Activated gamma-delta T cell treated with anti-CD3 and anti-CD28 coated beads, Interleukin-2, amount 50 U/mL, for 16 hours (primary cell): ENCODE measurements at regions not wholly inside any gene's neighbourhood (a gene's known extent, or its start where the extent isn't known, plus 50 kb on each side); places are given as distances from the start of the nearest gene placed in this dataset.

Experiments used
- DNase-seq: peaks from one replicate; pipeline ENCODE4 v3.0.0-alpha.2; 2020; ENCODE audit warnings: low read depth

DNA sequence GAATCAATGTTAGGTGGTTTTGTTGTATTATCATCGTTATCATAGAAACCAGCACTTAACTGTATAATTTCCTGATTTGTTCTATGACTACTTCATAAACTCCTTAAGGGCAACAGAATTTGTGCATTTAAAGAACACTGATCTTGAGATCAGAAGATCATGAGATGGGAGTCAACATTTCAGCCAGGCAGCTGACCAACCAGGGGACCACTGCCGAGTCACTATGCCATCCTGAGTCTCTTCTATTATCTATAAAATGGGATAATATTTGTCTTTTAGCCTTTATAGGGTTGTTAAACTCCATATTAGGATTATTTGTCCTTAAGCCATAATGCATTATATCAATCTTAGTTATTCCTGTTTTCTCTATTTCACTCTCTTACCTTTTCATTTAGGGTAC is 261.7 kb downstream of the GPAM start:
- DNase-seq = no peak

GRCh38 chr10:111923032-111923431 is 260.5 kb downstream of the GPAM start:
- no peak for DNase-seq

DNA sequence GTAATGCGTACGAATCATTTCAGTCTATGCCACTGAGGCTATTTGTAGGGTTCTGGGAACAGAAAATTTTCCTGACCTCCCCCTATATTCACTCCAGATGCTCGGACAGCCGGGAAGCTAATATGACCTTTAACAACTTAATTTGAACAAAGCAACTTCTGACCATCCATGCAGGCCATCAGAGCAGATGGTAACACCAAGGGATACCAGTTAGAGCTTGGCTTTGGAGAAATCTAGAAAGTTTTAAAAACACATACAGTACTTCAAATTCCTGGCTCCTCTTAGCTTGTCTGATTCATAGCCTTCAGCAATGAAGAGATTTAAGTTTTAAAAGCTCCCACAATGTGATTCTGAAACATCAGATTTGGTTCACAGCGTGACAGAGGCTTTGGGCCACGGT is 257.3 kb downstream of the GPAM start:
- DNase-seq = no peak

- no peak for DNase-seq
These were observed 249.6 kb downstream of the GPAM start for GRCh38 chr10:111933937-111934336.

DNA sequence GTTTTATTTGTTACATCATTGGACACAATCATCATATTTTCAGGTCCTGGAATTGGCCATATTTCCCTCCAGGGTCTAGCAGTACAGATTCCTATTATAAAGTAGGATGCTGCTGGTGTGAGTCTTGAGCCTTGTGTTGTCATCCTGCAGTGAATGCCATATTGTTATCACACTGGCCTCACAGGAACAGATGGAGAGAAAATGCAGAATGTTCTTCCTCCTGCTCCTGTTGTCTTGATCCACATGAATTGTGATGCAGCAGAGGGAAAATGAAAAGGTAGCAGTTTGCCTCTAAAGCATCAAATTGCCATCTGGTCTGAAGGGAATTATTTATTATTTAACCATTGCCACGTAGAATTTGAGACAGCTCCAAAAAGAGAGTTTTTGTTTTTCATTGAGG is 248.6 kb downstream of the GPAM start:
- DNase-seq = no peak

DNA sequence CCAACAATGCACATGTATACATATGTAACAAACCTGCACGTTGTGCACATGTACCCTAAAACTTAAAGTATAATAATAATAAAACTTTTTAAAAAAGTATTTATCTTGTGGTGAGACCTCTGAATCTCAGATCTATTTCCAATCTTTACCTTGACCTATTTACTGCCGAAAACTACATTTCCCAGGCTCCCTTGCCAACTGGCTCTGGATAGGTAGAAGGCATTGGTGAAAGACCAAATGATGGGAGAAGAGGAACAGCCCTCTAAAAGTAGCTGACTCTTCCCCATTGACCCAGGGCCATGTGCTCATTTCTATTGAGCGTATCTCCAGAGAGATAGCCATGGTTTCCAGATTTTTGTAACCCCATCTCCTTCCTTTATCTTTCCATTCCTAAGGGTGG is 247.4 kb downstream of the GPAM start:
- DNase-seq = no peak

DNA sequence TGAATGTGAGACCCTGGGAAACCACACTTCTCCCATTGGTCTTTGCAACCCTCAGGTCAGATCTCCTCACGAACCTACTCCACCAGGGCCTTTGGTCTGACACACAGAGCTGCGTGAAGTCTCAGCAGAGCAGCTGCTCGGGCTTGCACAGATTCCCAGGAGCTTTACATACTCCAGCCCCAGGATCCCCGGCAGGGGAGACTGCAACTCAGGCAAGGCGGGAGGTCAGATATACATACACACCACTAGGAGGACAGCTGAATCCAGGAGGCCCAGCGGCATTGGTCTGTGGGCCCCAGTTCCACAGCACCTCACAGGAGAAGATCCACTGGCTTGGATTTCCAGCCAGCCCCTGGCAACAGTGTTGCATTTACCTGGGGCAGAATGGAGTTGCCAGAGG is 239.2 kb downstream of the GPAM start:
- no peak for DNase-seq

GRCh38 chr10:111953949-111954348 is 229.6 kb downstream of the GPAM start:
- DNase-seq = no peak

- DNase-seq = no peak
These were observed 229.2 kb downstream of the GPAM start for GRCh38 chr10:111954386-111954785.

DNA sequence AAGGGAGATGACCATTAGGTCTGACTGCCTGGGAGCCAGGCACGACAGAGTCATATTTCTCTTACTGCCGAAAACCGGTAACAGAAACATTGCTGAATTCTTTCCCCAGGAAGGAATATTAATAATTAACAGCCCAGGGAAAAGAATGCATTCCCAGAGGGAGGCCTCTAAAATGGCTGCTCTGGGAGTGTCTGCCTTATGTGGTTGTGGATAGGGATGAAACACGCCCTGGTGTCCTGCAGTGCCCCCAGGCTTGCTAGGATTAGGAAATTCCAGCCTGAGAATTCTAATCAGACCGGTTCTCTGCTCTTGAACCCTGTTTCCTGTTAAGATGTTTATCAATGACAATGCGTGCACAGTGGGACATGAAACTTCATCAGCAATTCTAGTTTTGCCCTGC is 226.7 kb downstream of the GPAM start:
- DNase-seq = no peak

GRCh38 chr10:111962951-111963350 is 220.6 kb downstream of the GPAM start:
- DNase-seq = no peak

DNA sequence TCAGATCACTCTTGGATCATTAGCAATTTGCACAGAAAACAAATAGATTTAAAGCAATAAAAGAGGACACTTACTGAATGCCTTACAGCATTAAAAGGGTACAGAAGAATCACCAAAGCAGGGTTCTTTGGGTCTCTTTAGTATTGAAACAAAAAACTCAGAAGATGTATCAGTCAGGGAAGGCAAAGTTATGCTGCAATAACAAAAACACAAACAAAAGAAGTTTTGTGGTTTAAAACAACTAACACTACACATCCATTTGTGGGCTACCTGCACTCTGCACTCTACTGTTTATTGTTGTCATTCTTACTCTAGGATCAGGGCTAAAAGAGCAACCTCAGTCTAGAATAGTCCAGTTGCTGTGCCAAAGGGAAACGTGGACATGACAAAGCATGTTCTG is 216.4 kb downstream of the GPAM start:
- no peak for DNase-seq

GRCh38 chr10:111967547-111967946 is 216.0 kb downstream of the GPAM start:
- DNase-seq = no peak

- DNase-seq = no peak
These were observed 214.9 kb downstream of the GPAM start for GRCh38 chr10:111968647-111969046.

DNA sequence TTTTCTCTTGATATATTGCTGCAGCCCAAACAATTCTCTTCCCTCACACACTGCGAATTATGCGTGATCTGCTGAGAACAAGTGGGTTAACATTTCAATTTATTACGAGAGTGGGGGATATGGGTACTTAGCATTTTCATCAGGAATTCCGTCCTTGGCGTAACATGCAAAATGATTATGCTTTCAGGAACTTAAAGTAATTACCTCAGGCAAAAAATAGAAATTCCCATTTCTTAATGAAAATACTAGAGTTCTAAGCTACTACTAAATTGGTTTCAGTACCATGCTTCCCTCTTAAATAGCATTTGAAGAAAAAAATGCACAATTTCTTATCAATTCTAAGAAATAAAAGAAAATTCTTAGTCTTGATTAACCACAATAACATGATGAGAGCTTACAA is 213.5 kb downstream of the GPAM start:
- no peak for DNase-seq

GRCh38 chr10:111972109-111972508 is 211.5 kb downstream of the GPAM start:
- no peak for DNase-seq

GRCh38 chr10:111973306-111973705 is 210.3 kb downstream of the GPAM start:
- DNase-seq = no peak

- DNase-seq = no peak
These were observed 209.7 kb downstream of the GPAM start for GRCh38 chr10:111973826-111974225.

DNA sequence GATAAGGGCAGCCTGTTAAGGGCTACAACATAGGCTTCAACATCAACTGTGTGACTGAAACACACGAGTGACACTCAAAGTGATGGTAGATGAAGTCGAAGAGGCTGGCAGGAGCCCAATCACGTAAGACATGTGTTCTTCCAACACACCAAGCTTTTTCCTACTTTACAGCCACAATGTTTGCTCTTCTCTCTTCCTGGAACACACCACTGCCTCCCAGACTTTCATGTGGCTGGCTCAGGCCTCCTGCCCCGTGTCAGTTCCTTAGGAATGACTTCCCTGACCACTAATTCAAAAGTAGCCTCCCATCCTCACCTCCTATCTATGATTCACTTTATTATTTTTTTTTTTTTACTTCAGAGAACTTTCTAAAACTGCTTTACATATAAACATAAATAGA is 209.2 kb downstream of the GPAM start:
- DNase-seq = no peak

DNA sequence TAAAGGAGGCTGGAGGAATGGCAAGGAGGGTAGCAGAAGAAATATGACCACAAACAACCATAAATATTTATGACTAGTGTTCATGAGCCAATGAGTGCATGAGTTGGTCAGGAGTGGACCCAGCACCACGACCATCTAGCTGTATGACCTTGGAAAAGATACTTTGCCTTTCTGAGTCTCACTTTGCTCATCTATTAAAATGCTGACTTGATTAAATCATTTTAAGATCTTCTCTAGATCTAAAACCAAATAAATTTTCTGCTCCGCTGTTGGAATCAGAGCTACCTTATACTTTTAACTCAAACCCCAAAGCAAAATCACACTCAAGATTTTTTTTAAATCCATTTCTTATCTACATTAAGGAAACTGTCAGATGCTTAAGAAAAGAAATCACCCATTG is 207.0 kb downstream of the GPAM start:
- no peak for DNase-seq

DNA sequence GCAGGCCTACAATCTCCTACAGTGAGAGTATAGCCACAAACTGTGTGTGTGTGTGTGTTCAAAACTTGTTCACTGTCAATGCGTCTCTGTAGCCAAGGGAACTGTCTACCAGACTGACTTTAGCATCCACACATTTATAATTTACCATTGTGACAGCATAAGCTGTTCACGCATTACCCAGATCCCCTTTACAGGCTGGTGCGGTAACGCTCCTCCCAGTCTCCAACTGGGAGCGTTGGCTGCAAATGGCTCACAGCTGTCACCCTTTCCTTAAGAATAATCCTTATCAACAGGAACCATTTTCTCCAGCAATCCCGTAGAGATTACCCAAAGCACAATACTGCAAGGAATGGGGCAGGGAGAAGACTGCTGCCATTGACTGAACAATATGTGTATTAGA is 199.5 kb downstream of the GPAM start:
- no peak for DNase-seq

DNA sequence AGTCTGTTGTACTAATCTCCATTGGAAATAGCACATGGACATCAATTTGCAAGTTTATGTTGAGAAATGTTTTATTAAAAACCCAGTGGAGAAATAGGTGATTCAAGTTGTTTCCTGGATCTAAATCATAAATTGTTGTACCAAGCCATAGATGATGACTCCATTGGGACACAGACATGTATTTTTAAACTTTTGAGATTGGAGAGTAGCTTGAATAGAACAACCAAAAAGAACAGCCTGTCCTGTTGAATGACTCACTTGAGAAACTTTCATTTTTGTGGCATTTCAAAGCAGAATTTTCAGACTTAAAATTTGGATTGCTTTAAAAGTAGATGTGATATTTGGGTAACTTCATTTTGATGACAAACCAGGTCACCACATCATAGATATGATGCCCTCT is 197.5 kb downstream of the GPAM start:
- DNase-seq = no peak

- DNase-seq = no peak
These were observed 194.9 kb downstream of the GPAM start for GRCh38 chr10:111988646-111989045.

DNA sequence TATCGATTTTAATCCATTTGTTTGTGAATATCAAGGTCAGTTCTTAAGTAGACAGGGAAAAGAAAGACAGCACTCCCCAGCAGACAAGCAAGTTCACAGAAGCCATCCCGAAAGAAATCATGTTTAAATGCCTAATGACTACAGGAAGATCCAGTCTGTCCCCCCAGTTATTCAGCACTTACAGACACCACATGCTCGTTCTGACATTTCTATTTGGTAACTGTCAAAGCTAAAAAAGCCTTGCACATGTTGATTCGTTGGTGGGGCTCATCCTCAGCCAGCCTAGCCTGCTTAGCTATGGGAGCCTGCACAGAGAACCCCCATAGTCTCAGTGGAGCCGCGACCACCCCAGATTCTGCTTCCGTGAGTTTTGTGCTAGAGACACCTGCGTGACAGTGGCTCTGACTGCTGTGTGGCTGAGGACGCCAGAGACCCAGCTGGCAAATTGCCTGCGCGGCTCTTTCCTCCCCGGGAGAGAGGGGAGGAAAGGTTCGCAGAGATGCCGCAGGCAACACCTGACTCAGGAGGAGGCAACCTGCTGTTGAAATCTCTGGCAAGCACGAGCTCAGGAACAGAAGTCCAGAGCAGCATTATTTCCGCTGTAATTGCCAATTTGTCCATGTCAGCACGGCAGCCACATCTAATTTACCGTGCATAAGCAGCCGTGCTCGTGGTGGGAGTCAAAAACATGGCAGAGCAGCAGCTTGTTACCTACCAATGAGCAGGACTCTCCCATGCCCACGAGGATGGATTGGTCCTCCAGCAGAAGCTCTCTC is 194.2 kb downstream of the GPAM start:
- DNase-seq = no peak

DNA sequence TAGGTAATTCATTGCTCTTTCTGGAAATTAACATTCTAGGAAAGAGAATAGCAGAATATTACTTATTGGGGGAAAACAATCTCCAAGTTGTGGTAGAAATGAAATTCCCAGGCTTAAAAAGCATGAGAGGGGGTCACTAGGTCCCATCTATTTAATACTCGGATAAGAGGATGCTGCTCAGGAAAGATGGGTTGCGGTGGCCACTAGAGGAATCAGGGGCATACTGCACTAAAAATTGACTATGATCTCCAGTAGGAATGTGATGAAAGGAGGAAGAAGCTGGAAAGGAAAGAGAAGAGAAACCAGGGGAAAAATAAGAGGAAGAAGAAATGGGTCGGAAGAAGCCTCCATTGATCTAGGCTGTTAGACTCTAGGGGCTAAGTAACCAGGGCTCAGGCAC is 192.8 kb downstream of the GPAM start:
- no peak for DNase-seq
